HUES64 (cell line): ENCODE measurements at regions not wholly inside any gene's neighbourhood (a gene's known extent, or its start where the extent isn't known, plus 50 kb on each side); places are given as distances from the start of the nearest gene placed in this dataset.
"Not testable (repeated sequence)": the region's sequence is repeated elsewhere in the genome, so short reads cannot be mapped to it uniquely, and the experiment has no call there.

Experiments
- H3K27ac ChIP-seq: 2 replicates; pipeline ENCODE4 v1.7.0; 2013; ENCODE audit warnings: low read depth, low read length, inconsistent platforms
- H3K27me3 ChIP-seq: 2 replicates; pipeline ENCODE4 v1.6.1; 2013; ENCODE audit warnings: mild to moderate bottlenecking, low read length; ENCODE audit not compliant: insufficient read depth
- H3K36me3 ChIP-seq: 2 replicates; pipeline ENCODE4 v1.6.1; 2013; ENCODE audit warnings: mild to moderate bottlenecking, low read length; ENCODE audit not compliant: insufficient read depth
- H3K4me1 ChIP-seq: 2 replicates; pipeline ENCODE4 v1.6.1; 2013; ENCODE audit warnings: mild to moderate bottlenecking, low read length, moderate library complexity; ENCODE audit not compliant: insufficient read depth
- H3K4me3 ChIP-seq: 2 replicates; pipeline ENCODE4 v1.5.1; 2013; ENCODE audit warnings: mild to moderate bottlenecking, low read length, moderate library complexity
- H3K9ac ChIP-seq: 2 replicates; pipeline ENCODE4 v1.6.1; 2013; ENCODE audit warnings: mild to moderate bottlenecking, low read depth, low read length
- H3K9me3 ChIP-seq: 2 replicates; pipeline ENCODE4 v1.6.1; 2013; ENCODE audit warnings: low read depth, low read length; ENCODE audit not compliant: insufficient read depth
- WGBS: fragments of 150-250, 120-280 bp; methylation state at CpG from one replicate; pipeline ENCODE4 v1.1.7; 2013; ENCODE audit warnings: missing lambda C conversion rate; 5-methylcytosine and 5-hydroxymethylcytosine counted together

GRCh38 chrX:121479406-121479805, 432.0 kb downstream of the GLUD2 start:
- no peak overlapping the region for H3K27ac ChIP-seq
- no peaks in the 10 kb centered on the region for H3K36me3 ChIP-seq
- no peak overlapping the region for H3K4me3 ChIP-seq
- no peak overlapping the region for H3K9ac ChIP-seq
- H3K27me3 ChIP-seq: no peaks in the 10 kb centered on the region
- H3K4me1 ChIP-seq: no peaks in the 10 kb centered on the region
- WGBS: 90% methylated on average over 3 of the region's 4 CpGs
- H3K9me3 ChIP-seq: no peaks in the 10 kb centered on the region

- Histone ChIP-seq H3K4me1 (no peaks in the 10 kb centered on the region), H3K9me3 (no peaks in the 10 kb centered on the region), H3K27ac (no peak overlapping the region), H3K36me3 (no peaks in the 10 kb centered on the region), H3K27me3 (no peaks in the 10 kb centered on the region), H3K4me3 (no peak overlapping the region), H3K9ac (no peak overlapping the region)
- no CpG with 5 or more reads among the region's 1 CpG for WGBS
Measured at GRCh38 chrX:121496966-121497365, 449.6 kb downstream of the GLUD2 start.

- Histone ChIP-seq H3K4me3 (no peak overlapping the region), H3K9ac (no peak overlapping the region), H3K4me1 (no peaks in the 10 kb centered on the region), H3K27ac (no peak overlapping the region), H3K9me3 (no peaks in the 10 kb centered on the region), H3K27me3 (no peaks in the 10 kb centered on the region), H3K36me3 (no peaks in the 10 kb centered on the region)
- WGBS: 80% methylated on average over 4 of the region's 6 CpGs
Measured at GRCh38 chrX:121504153-121504552, 456.7 kb downstream of the GLUD2 start.

- Histone ChIP-seq H3K27me3 (no peaks in the 10 kb centered on the region), H3K36me3 (no peaks in the 10 kb centered on the region), H3K4me3 (no peak overlapping the region), H3K9me3 (no peaks in the 10 kb centered on the region), H3K4me1 (no peaks in the 10 kb centered on the region), H3K27ac (no peak overlapping the region), H3K9ac (no peak overlapping the region)
- no CpG with 5 or more reads among the region's 1 CpG for WGBS
Measured at GRCh38 chrX:121546317-121546716, 498.9 kb downstream of the GLUD2 start.

DNA sequence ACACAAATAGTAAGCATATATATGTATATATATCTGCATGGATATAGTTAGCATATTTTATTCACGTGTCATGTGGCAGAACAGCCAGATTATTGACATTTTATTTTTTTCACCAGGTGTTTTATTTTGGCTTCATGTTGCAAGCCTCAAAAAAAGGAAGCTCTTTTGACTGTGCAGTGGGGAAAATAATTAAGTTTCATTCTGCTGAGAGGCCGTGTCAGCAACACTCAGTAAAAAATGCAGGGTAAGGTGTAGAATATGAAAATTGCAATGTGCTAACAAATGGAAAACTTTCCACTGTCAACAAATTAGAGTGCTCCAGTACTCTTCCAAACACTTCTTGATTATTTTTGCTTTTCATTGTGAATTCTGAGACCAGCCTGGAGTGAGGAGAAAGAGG, 511.5 kb downstream of the GLUD2 start:
- WGBS: 86% methylated on average over 2 of the region's 2 CpGs
- Histone ChIP-seq H3K27me3 (no peaks in the 10 kb centered on the region), H3K9me3 (no peaks in the 10 kb centered on the region), H3K27ac (no peak overlapping the region), H3K36me3 (no peaks in the 10 kb centered on the region), H3K9ac (no peak overlapping the region), H3K4me3 (no peak overlapping the region), H3K4me1 (no peaks in the 10 kb centered on the region)

DNA sequence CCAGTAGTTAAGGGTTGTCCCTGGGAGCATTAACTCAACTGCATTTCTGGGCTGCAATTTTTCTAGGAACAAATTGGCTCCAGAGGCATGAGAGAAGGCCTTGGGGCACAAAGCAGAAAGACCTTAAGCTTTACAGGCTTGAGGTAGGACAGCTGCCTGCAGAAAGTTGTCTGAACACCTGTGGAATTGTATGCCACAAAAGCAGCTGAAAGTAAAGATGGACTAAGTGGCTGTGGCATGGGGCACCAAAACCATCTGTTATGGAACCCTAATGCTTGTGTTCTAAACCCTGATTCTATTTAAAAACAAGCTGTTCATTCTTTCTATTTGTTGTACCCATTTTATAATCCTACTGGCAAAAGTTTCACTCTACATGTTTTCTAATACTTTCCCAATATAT, 515.2 kb downstream of the GLUD2 start:
- Histone ChIP-seq H3K27ac (no peak overlapping the region), H3K27me3 (no peaks in the 10 kb centered on the region), H3K4me3 (no peak overlapping the region), H3K36me3 (no peaks in the 10 kb centered on the region), H3K9me3 (no peaks in the 10 kb centered on the region), H3K4me1 (no peaks in the 10 kb centered on the region), H3K9ac (no peak overlapping the region)

GRCh38 chrX:121569609-121570008, 522.2 kb downstream of the GLUD2 start:
- 90% methylated on average over 2 of the region's 4 CpGs for WGBS
- Histone ChIP-seq H3K27ac (no peak overlapping the region), H3K36me3 (no peaks in the 10 kb centered on the region), H3K4me3 (no peak overlapping the region), H3K4me1 (no peaks in the 10 kb centered on the region), H3K9me3 (no peaks in the 10 kb centered on the region), H3K9ac (no peak overlapping the region), H3K27me3 (no peaks in the 10 kb centered on the region)

DNA sequence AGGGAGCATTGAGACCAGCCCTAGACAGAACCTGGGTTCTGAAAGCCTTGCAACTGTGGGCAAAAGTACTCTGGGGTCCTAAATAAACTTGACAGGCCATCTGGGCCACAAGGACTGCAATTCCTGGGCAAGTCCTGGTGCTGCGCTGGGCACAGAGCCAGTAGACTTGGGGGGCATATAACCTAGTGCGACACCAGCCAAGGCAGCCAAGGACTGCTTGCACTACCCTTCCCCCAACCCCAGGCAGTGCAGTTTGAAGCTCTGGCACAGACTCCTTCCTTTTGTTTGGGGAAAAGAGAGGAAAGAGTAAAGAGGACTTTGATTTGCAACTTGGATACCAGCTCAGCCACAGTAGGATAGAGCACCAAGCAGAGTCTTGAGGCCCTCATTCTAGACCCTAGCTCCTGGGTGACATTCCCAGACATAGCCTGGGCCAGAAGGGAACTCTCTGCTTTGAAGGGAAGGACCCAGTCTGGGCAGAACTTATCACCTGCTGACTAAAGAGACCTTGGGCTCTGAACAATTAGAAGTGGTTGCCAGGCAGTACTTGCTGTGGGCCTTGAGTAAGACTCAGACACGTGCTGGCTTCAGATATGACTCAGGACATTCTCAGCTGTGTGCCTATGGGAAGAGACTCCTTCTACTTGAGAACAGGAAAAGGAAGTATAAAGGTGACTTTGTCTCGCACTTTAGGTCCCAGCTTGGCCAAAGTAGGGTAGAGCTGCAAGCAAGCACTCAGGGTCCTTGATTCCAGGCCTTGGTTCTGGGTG, 522.8 kb downstream of the GLUD2 start:
- H3K36me3 ChIP-seq: no peaks in the 10 kb centered on the region
- no peak overlapping the region for H3K9ac ChIP-seq
- WGBS: 93% methylated on average over 4 of the region's 4 CpGs
- H3K4me3 ChIP-seq: no peak overlapping the region
- no peaks in the 10 kb centered on the region for H3K27me3 ChIP-seq
- no peaks in the 10 kb centered on the region for H3K9me3 ChIP-seq
- no peak overlapping the region for H3K27ac ChIP-seq
- no peaks in the 10 kb centered on the region for H3K4me1 ChIP-seq

DNA sequence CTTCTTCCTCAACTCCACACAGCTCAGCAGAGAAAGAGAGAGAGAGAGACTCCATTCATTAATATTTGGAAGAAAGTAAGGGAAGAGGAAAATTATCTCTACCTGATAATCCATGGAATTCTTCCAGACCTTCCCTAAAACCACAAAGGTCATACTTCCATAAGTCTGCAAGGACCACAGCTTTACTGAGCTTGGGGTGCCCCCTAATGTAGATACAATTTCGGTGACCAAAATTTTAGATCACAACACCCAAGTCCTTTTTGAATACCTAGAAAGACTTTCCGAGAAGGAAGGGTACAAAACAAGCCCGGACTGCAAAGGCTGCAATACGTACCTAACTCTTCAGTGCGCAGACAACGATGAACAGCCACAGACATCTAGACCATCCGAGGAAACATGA, 523.9 kb downstream of the GLUD2 start:
- Histone ChIP-seq H3K4me3 (no peak overlapping the region), H3K36me3 (no peaks in the 10 kb centered on the region), H3K4me1 (no peaks in the 10 kb centered on the region), H3K27me3 (no peaks in the 10 kb centered on the region), H3K9ac (no peak overlapping the region), H3K9me3 (no peaks in the 10 kb centered on the region), H3K27ac (no peak overlapping the region)
- WGBS: 91% methylated on average over 7 of the region's 7 CpGs

GRCh38 chrX:121574384-121574783, 527.0 kb downstream of the GLUD2 start:
- H3K36me3 ChIP-seq, H3K27ac ChIP-seq, H3K9me3 ChIP-seq, H3K27me3 ChIP-seq, H3K9ac ChIP-seq, H3K4me3 ChIP-seq: not testable (repeated sequence)
- no CpG with 5 or more reads among the region's 2 CpGs for WGBS
- peaks cover 12% of the 10 kb centered on the region; the same call in 1 of the 2 replicates for H3K4me1 ChIP-seq

GRCh38 chrX:121579016-121579760, 531.8 kb downstream of the GLUD2 start:
- WGBS: 0% methylated on average over 1 of the region's 3 CpGs
- Histone ChIP-seq H3K36me3 (no peaks in the 10 kb centered on the region), H3K27me3 (no peaks in the 10 kb centered on the region; the same call in 1 of the 2 replicates), H3K4me1 (peaks cover 14% of the 10 kb centered on the region; the same call in 1 of the 2 replicates), H3K4me3 (no peak overlapping the region), H3K9me3 (no peaks in the 10 kb centered on the region), H3K27ac (no peak overlapping the region), H3K9ac (no peak overlapping the region)
